Stimulated activated CD4-positive, alpha-beta T cell treated with anti-CD3 and anti-CD28 coated beads, Interleukin-15, amount 100 ng/mL, for 48 hours (primary cell): ENCODE measurements at regions not wholly inside any gene's neighbourhood (a gene's known extent, or its start where the extent isn't known, plus 50 kb on each side); places are given as distances from the start of the nearest gene placed in this dataset.

ENCODE experiments used
- DNase-seq, 2 donors: peaks; one replicate each; pipeline ENCODE4 v3.0.0-alpha.2; 2020; ENCODE audit warnings: low read depth in 2 of 2

DNA sequence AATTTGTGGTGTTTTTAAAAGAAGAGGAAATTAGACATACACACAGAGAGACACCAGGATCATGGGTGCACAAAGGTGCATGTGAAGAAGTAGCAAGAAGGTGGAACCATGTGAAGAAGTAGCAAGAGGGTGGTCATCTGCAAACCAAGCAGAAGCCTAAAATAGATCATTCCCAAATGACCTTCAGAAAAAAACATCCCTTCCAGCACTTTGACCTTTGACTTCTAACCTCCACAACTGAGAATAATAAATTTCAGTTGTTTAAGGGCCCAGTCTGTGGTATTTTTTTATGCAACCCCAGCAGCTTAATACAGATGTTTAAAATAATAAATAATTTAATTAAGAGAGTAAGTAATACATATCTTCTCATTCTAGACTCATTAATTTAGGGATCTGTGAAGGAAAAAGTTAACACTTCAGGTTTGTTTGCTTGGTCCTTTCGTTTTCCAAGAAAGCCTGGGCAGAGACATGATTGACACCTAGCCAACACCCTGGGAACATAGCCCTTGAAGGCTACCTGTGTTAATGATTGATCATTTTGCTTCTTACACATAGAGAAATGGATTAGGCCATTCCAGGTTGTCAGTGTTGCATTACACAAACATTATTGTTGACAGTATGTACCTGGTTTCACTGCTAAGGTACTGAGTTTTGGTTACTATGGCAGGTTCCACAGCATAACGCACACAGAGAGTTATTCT lies 1331.2 kb upstream of the GBE1 start:
- DNase-seq: no peak

DNA sequence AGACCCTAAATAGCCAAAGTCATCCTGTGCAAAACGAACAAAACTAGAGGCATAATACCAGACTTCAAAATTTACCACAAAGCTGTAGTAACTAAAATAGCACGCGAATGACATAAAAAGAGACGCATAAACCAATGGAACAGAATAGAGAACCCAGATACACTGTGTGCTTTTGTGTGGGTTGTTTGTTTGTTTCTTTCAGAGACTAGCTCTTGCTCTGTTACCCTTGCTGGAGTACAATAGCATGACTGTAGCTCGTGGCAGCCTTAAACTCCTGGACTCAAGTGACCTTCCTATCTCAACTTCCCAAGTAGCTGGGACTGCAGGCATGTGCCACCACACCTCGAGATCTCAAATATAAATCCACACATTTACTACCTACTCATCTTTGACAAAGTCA lies 1314.6 kb upstream of the GBE1 start:
- DNase-seq: no peak

DNA sequence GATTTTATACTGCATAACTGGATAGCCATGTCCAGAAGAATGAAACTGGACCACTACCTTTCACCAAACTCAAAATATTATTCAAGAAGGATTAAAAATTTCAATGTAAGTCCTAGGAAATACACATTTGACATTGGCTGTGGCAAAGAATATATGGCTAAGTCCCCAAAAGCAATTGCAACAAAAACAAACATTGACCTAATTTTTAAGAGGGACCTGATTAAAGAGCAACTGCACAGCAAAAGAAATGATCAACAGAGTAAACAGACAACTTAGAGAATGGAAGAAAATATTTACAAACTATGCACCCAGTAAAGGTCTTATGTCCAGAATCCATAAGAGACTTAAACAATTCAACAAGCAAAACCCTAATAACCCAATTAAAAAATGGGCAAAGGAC lies 1313.0 kb upstream of the GBE1 start:
- DNase-seq: no peak

DNA sequence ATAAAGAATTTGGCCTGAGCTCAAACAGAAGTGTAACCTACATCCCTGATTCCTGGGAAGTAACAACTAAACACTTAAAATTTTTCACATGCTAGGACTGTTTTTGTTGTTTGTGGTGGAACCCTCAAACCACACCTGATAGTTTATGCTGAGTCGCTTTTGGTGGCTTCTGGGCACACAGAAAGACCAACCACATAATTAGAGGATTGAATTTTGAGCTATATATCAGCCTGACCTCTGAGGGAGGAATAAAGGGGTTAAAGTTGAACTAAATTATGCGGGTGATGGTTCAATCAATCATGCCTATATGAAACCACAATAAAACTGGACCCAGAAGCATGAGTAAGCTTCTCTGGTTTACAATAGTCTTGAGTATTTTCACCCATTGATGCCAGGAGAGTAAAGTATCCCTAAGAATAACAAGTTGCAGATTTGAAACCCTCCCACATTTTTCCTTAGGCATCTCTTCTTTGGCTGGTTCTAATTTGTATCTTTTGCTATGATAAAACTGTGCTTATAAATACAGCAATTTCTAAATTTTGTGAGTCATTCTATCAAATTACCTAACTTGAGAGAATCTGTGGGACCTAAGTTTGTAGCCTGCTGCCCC lies 1304.5 kb upstream of the GBE1 start:
- DNase-seq: no peak

DNA sequence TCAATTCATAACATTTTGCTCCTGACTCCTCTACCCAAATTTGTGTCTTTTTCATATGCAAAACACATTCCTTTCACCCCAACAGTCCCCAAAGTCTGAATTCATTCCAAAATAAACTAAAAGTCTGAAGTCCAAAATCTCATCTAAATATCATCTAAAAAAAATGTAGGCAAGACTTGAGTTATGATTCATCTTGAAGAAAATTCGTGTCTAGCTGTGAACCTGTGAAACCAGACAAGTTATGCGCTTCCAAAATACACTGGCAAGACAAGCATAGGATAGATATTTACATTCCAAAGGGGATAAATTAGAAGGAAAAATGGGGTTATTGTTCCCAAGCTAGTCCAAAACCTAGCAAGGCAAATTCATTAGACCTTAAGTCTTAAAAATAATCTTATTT lies 1302.0 kb upstream of the GBE1 start:
- no peak for DNase-seq

DNA sequence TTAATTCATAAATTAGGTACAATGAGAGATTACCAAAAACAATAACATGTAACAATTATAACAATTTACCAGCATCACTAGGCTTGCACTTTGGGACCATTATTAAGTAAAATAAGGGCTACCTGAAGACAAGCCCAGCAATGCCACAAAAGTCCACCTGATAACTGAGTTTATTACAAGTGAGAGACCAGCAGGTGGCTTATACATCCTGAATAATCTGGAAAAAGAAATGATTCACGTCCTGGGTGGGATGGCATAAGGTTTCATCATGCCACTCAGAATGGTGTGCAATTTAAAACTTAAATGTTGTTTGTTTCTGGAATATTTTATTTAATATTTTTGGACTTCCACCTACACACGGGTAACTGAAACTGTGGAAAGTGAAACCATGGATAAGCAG lies 1287.1 kb upstream of the GBE1 start:
- DNase-seq: no peak

DNA sequence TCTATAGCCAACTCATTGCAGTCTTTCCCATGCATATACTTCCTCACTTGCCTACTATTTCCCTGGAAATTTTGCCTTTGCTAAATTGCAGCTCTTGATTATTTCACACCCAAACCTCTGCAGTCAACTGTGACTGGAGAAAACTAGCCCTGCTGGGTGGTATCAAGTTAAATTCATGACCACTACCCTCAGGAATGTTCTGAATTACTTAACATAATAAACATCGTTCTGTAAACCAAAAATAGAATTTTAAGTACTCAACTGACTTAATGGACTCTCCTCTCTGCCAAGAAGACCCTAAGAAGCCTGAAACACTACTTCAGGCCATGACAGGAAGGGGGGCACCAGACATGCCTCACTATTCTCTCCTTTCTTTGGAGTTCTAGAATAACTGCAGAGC lies 1278.0 kb upstream of the GBE1 start:
- no peak for DNase-seq

DNA sequence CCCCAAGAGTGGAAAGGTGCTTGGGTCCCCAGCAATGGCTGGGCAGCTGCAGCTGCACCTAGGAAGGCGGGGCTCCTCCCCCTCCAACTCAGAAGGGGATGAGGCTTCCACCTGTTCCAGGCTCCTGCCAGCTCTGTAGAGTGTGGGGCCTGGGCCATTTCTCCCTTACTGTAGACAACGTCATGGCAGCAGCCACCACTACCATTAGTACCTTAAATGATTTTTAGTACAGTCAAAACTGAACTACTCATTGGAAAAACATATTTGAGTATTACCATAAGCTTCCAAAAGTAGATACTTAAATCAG lies 1274.2 kb upstream of the GBE1 start:
- no peak for DNase-seq

DNA sequence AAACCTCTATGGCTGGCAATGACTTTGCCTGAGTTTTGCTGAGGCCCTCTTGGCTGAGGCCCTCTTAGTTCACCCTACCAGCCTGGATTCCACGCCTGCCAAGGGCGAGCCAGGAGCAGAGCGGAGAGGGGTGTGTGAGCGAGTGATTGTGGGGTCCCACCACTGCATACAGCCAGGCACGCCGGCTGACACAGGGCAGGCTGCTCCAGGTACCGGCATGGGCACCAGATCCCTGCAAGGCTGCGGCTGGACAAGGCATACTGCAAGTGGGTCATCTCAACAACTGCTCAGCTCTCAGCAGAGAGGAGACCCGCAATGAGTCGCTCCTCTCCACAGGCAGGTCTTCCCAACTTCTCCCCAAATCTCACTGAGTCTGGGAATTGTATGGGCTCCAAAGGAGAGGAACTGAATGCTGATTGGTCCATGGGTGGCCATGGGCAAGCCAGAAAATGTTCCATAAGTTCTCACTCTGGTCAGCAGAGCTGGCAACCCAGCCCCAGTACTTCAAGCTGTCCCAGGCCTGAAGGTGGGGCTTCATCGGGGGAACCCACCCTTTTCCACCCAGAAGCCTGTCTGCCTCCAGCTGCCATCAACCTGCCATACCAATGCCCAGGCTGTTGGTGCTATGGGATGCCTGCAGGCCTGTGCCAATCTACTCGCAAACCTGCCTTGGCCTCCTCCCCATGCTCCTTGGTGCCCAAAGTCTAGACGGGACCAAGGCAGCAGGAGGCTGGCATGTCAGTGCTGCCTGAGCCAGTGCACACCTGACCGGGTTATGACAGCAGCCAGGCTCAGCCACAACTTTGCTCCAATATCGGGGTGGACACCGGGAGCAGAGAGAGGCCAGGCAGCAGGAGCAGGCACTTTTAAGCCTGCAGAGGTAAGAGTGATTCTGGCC lies 1273.6 kb upstream of the GBE1 start:
- no peak for DNase-seq

DNA sequence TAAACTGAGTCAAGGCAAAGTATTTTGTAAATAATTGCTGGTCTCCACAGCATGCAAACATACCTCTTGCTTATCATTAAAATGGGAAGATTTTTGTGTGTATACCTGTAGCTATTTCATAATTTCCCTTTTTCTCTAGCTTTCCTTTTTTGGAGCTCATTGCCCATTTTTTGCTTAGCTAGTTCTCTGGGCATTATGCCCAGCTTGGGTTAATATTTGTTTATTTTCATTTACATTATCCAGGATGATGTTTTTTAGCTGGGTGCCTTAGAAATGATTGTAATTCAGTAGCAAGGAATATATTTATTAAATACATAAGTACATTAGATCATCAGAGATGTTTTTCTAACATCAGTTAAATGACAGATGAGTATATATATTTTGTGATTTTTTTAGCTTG lies 1271.7 kb upstream of the GBE1 start:
- no peak for DNase-seq

DNA sequence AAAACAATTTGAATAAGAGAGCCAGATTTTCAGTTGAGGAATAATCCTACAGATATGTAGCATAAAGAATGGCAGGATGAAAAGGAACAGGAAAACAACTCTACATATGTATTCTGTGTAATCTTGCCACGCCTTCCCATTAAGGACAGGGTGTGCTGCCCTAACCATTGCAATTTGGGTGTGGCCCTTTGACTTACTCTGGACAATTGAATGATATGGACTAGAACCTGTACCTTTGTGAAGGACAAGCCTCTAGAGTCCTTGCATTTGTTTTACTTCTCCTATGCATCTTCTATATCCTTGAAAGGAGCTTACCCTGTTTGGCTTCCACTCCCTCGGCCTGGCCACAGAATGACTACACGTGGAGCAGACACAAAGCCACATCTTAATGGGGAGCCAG lies 1261.6 kb upstream of the GBE1 start:
- DNase-seq: no peak

DNA sequence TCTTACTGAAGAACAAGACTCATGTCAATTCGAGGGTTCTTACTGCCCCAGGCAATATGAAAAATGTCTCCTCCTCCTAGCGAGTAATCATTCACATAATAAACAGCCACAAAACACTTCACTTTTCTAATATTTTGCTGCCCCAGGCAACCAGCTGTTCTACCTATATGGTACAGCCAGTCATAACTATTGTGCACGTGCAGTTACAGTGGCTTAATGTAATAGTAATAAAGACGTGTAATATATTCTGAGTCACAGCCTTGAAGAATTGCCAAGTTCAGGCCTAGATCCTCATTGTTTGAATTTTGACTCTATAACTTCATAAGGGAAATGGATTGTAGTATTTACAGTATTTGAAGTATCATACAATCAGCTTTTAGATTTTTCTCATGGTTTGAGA lies 1250.0 kb upstream of the GBE1 start:
- DNase-seq: no peak

DNA sequence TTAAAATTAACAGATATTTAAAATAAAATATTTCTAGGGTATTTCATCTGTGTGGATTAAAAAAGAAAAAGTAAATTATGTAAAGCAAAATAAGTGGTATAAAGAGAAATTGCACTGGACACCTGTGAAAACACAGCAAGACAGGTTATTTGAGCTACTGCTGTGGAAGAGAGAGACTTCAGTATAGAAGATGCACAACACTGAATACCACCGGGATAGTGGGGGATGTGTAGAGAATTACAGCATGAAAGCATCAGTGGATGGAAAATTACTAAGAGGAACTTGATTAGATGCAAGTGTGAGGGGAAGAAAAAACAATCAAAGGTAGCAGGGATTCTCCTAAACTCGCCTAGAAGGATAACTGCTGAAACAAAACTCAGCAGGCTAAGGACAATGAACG lies 1242.5 kb upstream of the GBE1 start:
- DNase-seq: no peak

DNA sequence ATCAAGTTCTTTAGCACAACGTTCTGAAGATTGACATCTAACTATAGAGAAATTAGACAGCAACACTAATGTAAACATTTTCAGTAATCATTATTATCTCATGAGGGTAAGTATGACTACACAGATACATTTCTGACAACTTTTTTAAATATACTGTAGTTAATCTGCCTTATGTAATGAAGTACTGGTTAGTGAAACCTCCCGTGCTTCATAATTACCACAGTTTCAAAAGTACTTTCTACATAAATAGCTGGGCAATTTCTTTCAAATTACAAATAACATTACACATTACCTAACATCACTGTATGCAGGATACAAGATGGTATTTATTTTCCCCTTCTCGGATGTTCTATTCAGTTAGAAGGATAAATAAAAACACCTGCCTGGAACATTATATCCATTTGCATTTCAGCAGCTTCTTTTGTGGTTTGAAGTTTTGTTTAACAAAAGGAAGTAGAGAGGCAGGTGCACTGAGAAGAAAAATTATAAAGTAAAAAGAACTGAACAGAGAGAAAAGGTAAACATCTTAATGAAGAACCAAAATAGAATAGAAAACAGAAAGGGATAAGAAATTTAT lies 1241.5 kb upstream of the GBE1 start:
- no peak for DNase-seq

DNA sequence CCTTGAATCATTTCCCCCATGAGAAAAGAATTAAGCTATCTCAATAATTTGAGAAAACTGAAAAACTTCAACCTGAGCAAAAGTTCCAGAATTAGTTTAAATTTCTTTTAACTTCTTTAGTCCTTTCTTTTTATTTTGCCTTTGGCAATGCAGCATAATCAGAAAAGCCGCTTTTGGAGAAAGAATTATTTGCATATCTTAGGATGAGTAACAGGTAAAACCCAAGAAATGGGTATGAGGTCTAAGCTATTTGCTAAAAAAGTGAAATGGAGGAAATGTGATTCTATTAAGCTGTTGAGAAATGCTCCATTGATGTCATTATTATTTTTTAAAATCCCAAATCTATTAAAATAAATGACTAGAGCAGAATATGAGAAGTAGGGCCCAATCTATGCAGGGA lies 1238.3 kb upstream of the GBE1 start:
- no peak for DNase-seq

DNA sequence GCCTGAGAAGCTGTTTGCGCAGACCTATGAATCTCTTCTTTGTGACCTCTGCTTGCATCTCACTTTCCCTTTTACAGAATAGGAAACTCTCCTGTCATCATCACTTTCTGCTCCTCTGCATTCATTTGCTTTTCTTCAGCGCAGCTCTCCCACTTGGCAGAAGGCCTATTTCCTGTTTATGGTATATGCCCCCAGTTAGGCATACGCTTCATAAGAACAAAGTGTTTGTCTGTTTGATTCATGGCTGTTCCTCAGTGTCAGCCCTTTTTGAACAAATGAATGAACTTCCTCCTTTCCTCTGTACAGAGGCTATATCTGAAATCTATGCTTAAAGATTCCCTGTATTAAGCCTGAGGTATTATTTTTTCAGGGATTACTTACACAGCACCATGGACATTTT lies 1216.9 kb upstream of the GBE1 start:
- DNase-seq: no peak

DNA sequence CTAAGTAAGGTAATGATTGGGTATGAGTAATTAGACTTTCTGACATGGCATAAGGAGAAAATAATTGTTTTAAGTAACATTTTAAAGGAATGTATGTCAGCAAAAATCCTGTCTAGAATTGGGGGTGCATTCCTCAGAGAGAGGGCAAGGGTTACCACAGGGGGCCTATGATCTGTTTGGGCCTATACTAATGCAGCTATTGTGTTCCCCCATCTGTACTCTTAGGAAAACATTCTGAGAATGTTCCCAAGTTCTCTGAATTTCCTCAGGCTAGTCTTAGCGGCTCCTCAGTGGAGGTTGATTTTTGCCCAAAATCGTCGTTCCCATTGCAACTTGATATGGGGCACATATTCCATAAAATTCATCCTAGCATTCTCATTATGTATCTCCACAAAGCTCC lies 1216.4 kb upstream of the GBE1 start:
- no peak for DNase-seq

DNA sequence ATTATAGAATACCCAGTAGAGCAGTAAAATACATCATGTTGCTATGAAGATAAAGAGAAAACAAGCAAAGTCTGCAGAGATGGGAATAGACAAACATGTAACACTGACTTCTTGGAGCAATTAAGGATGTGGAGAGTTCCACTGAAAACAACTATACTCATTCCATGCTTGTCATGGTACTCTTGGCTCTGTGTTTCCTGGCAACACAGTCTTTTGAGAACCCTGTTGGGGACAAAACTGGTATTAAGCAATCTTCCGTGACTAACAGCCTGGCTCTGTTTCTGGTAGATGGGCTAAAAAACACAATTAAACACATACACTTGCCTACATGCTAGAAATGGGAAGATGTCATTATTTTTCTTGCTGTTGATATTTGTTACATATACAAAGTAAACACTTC lies 1212.3 kb upstream of the GBE1 start:
- DNase-seq: no peak

DNA sequence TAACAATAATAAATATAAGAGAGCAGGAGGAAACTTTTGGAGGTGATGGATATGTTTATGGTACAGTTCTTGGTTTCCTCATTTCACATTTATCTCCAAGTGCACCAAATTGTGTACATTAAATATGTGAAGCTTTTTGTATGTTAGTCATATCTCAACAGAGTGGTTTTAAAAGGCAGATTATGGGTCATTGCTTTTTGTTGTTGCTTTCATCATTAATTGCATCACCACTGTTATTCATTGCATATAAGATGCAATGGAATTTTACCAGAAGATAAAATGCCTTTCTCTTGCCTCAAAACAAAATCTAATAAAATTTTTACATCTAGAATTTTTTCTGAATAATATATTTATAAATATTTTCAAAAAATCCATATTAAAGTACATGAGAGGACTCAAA lies 1198.9 kb upstream of the GBE1 start:
- no peak for DNase-seq

DNA sequence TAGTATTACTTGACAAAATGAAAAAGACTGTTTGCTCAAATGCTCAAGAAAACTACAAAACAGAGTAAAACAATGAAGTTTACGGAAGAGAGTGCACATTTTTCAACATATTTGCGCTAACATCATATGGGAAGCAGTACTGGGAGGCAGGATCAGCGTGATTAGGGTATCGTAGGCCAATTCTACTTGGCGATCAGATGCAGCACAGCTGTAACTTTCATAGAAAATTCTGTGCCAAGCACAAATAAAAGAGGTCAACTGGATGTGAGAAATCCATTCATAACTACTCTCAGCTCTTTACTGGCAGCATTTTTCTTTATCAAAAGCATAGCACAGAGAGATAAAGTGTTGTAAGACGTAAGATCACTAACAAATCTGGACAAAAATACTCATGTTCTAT lies 1196.3 kb upstream of the GBE1 start:
- no peak for DNase-seq

DNA sequence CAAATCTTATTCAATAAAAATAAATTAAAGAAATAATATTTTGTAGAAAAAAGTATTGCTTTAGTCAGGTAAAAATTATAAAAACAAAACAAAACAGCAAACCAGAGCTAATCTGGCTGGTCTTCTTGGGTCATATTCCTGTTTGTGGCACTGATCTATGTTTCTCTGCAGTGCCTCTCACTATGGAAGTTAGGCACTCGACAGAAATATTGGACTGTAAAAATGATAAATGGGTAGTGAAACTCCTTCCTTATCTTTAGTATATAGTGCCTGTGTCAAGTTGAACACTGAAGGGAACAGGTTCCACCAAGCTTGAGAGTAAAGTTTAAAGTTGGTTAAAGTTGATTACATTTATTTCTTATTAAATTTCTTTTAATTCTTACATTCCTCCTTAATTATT lies 1195.6 kb upstream of the GBE1 start:
- DNase-seq: no peak

DNA sequence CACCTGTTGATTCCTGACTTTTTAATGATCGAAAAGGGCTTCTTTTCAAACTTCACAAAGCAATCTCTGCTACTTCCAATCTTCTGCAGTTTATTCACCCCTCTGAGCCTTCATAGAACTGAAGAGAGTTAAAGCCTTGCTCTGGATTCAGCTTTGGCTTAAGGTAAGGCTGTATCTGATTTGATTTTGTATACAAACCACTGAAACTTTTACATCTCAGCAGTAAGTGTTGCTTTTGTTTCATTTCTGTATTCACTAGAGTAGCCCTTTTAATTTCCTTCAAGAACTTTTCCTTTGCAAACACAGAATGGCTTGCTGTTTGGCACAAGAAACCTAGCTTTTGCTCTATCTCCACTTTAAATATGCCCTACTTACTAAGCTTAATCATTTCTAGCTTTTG lies 1193.0 kb upstream of the GBE1 start:
- DNase-seq: no peak

DNA sequence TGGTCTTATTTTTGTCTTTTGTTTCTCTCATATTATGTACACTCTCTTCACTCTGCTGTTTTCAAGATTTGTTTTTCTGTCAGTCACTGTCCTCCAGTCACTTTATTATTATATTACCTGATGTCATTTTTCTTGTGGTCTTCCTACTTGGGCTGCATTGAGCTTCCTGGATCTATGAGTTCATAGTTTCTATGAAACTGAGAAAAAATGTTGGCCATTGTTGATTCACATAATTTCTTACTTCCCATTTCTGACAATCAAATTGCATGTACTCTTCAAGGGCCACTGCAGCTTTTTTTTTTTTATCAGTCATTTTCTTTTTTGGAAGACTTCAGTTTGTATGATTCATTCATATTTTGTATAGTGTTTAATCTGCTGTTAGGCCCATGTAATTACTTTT lies 1180.6 kb upstream of the GBE1 start:
- no peak for DNase-seq
